Suppressor macrophage treated with lipopolysaccharide for 4 hours (primary cell): ENCODE measurements at regions not wholly inside any gene's neighbourhood (a gene's known extent, or its start where the extent isn't known, plus 50 kb on each side); places are given as distances from the start of the nearest gene placed in this dataset.
"Not testable (repeated sequence)": the region's sequence is repeated elsewhere in the genome, so short reads cannot be mapped to it uniquely, and the experiment has no call there.

Experiments used
- DNase-seq: peaks from one replicate; pipeline ENCODE4 v3.0.0-alpha.2; 2020

DNA sequence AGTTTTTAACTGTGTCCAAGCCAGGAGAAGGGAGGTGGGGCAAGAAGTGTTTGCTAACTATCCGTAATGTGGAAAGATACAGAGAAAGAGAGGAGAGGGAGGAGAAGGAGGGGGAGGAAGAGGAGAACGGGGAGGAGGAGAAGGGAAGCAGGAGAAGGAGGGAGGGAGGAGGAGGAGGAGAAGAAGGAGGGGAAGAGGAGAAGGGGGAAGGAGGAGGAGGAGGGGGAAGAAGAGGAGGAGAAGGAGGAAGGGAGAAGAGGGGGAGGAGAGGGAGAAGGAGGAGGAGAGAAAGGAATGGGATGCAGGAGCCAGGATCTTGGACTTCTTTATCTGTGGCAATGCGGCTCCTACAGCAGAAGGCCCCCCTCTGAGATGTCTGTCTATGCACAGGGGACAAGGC, 510.3 kb upstream of the CCDC196 start:
- DNase-seq, result no peak

DNA sequence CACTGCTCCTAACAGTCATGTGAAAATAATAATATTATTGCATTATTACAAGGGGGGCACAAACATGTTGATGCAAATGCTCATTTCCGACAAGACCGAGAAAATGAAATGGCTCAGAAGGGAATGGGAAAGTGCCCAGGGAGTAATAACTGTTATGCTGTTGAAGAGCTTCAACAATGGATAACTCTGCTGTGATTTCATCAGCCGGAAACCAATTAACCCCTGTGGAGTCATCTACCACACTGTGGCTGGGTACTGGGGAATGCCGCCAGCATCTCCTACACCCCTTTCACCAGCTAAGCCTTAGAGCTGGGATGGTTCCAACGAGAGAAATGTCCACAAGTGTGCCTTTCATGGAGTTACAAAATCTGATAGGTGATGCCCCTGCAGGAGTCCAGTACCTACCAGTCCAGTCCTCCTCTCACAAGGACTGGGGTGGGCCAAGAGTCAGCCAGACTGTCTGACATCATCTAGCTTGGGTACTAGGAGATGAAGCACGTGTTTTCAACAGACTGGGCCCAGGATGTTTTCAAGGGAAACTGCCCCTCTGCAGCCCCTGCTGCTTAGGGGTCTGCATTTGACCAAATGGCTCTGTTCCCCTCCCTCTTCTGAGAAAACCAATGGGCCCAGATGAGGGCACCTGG, 509.3 kb upstream of the CCDC196 start:
- DNase-seq, result no peak

DNA sequence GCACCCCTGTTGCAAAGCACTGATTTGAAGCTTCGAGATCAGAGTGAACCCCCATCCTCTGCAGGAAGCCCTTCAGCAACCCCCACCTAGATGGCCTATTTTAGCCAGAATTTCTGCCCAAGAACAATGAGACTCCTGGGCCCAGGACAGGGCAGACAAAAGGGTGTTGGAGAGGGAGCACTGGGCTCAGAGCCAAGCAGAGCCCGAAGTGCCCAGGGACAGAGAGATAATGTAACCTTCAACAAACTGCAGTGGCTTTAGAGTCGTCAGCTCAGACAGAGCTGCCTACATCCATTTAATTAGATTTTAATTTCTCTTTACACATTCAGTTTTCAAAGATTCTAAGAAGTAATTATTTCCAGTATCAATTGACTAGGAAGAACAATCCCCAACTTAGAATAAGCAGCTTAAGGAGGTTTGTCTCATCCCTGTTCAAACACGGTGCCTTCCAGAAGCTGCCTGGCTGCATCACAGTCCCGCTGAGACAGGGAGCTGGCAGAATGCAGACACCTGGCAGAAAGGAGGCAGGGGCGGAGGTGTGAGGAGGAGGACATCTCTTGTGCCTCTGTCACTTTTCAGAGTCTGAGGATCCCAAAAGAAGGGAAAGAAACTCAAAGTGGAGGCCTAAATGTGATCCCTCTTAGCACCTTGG, 504.9 kb upstream of the CCDC196 start:
- DNase-seq, result no peak

DNA sequence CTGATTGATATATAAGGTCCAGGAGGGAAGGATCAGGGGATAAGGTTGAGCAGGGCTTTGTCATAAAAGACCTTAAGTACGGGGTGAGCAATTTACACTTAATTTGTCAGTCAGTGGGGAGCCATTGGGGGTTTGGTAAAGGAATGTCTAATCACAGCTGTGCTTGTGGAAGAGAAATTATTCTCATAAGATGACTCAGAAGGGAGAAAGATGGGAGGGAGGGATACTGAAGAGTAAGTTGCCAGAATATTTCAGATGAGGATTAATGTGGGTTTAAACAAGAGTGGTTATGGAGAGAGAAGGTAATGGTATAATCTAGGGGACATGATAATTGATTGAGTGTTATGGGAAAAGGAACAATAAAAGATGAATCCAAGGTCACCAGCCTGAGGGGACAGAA, 500.1 kb upstream of the CCDC196 start:
- DNase-seq, result no peak

DNA sequence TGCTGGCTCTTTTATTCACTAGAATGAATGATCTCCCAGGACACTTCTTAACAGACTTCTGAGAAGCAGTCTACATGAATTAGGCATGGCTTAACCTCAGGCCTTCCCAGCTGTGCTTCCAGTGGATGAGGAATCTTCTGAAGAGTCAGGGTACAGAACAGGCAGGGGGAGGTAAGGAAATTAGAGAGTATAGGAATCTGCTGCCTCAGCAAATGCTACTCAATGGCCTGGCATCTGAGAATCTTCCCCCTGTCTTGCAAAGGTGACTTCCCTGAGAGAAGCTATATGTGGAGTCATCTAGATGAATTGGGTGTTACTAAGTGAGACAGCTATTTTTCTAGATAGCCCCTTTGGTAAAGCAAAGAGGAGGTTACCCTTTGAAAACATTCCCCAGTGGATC, 496.2 kb upstream of the CCDC196 start:
- DNase-seq, result no peak

DNA sequence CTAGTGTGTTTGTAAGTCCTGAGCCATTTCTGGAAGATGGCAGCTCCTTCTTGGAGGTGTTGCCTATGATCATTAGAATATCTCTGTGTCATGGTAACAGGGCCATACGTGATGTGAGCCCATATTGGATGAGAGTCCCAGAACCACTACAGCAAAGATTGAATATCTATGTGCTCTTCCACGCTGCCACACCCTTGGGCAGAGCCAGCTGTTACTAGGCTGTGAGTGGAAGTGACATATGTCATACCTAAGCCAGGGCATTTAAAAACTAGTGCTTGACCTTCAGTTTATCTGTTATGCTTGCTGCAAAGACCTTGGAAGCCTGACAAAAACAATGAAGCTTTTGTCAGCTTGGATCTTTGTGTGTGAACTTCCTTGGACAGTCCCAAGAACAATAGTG, 495.1 kb upstream of the CCDC196 start:
- DNase-seq, result no peak

DNA sequence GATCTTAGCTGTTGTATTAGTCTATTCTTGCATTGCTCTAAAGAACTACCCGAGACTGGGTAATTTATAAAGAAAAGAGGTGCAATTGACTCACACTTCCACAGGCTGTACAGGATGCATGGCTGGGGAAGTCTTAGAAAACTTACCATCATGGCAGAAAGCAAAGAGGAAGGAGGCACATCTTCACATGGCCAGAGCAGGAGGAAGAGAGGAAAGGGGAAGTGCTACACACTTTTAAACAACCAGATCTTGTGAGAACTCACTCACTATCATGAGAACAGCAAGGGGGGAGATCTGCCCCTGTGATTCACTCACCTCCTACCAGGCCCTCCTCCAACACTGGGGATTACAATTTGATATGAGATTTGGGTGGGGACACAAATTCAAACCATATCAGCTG, 494.2 kb upstream of the CCDC196 start:
- peak; percentile 18 for DNase-seq

DNA sequence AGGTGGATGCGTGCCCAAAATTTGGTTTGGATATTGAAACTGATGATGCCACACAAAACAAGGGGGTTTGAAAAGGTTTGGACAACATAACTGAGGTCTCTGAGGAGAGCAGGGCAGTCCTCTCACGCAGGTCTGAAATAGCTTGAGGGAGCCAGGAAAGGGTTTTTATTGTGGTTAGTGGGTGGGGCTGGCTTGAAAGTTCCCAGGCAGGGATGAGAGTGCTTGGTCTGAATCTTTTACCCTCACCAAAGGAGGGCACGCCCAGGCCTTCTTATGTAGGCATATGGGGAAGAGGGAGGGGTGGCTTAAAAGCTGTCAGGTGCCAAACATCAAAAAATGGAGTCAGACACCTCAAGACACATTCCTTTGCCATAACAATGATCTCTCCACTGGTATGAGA, 493.1 kb upstream of the CCDC196 start:
- no peak for DNase-seq

DNA sequence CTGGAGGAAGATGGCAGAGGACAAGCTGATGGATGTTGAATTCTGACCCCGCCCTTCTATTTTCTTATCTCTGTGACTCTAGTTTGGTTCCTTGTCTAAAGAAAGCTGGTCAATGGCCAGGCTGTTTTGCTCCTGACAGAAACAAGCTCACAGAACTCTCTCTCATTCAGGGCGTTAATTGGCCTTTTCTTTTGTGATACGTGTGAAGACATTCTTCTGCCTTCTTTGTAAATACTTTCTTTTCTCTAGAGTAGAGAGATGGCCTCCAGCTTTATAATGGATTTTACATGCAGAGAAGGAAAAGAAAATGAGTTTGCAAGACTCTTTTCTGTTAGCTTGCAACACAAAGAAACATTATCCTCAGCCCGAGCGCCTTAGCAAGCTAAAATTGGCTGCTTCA, 492.2 kb upstream of the CCDC196 start:
- DNase-seq, result no peak

DNA sequence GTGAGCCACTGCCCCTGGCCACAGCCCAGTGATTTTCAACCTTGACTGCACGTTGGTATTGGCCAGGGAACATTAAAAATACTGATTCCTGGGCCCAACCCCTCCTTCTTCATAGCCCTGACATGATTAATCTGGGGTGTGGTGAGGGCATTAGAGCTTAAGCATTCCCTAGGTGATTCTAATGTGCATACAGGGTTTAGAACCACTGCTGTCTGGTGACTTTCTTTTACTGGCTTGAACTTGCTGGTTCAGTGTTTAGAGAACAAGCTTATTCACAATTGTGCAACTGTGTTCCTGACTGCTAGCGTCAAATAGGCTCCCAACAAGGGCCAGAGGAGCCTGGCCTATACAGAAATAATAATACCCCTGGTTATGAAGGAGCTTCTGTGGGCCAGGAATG, 488.8 kb upstream of the CCDC196 start:
- DNase-seq, result no peak

DNA sequence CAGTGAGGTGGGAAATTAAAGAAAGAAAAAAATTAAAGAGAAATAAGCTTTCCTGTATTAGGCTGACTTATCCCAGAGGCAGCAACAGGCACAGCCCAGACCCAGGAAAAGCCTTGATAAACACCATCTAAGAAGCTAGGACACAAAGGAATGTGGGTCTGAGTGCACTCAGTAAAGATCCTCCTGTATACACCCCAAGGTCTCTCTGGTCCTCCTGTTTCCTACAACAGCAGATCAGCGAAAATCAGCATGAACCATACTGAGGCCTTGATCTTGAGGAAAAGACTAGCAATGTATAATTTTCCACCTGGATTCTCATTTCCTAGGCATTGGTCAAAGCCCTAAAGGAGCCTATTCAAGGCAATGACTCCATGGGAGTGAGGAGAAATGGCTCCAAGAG, 486.3 kb upstream of the CCDC196 start:
- no peak for DNase-seq

DNA sequence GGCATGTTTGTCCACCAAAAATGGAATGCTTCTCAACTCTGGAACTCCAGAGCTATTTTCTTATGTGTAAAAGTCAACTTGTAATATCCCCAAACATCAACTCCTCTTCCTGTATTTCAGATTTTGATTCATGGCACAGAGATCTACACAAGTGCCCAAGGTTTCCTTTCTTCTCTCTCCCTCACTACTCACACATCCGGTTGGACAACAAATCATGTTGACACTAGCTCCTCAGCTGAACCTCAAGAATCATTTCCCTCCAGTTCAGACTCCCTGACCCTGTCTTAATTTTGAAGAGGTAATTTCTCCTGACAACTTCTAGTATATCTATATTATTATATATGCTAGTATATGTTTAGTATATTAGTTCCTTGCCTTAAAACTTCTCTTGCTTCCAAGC, 485.4 kb upstream of the CCDC196 start:
- no peak for DNase-seq

DNA sequence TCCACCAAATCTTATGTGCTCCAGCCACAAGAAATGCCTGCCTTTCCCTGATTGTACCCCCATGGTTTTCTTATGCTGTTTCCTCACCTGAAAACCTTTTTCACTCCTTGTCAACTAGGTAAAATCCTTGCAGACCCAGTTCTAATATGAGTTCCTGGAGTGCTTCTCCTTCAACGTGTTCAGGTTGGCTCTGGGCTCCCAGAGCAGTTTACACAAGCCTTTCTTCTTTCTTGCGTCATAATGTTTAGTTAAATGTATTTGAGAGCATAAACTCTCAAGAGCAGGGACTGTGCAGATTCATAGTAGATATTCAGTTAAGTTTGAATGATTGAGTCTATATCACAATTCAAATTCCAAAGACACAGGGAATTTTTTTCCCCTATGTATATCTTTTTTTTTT, 484.8 kb upstream of the CCDC196 start:
- no peak for DNase-seq

DNA sequence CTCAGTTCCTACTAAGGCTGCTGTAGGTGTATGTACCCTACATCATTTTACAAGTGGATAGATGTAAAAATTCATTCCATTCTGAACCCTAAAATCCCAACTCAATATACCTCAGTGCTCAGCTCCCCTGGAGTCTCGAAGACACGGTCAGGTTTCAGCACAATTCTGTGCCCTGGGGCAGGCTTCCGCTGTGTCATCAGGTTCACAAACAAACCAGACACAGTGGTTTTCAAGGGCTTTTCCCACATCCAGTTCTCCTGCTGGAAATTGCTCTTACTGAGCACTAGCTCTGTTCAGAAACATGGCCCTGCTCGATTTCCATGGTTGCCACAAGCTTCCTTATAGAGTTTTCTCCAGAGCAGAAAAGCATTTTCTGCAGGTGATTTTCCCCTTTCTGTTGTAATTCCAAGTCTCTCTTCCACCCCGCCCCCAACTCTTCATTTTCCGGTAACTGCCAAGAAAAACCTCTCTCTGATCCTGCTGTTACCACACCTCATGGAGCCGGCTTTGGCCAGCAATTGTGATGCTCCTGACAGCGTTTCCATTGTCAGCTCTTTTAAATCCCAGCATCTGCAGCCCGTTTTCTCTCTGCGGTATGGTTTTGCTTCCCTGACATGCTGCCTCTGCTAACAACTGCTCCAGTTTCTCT, 483.0 kb upstream of the CCDC196 start:
- DNase-seq, result no peak

DNA sequence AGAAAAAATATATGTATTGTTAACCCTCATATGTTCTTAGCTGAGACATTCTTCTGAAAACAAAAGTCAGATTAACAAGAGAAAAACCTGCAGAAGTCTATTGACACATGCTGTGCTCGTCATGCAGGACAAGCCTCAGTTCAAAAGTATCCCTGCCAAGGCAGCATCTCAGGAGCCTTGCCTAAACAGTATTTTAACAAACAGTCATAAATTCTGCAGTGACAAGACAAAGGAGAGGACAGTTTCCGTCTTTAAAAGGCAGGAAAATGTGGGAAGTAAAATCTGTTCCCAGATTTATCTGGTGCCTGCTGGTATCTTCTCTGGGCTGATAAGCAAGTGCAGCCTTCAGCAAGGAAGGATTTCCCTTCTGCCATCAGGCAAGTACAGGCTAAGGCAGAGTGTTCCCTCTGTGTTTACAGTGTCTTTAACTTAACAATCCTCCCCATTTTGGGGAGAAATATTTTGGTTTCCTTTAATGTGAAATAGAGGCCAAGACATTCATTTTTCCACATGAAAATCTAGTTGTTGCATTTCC, 480.2 kb upstream of the CCDC196 start:
- no peak for DNase-seq

DNA sequence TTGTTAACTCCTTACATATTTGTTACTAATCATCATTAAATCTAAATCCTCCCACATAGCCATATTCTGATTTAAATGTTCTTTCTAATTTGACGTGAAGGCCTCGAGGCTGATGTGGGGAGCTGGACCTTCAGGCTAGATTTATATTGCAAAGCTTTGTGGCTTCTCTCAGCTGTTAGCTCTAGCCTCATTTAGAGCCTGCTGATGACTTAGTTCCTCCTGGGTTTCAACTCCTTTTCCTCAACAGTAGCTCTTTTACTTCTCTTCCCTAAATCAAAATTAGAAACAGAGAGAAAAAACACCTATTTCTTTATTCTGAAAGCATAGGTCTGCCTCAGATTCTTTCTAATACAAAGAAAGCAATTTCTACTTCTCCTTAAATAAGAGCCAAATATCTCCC, 477.5 kb upstream of the CCDC196 start:
- DNase-seq, result peak; percentile 27

DNA sequence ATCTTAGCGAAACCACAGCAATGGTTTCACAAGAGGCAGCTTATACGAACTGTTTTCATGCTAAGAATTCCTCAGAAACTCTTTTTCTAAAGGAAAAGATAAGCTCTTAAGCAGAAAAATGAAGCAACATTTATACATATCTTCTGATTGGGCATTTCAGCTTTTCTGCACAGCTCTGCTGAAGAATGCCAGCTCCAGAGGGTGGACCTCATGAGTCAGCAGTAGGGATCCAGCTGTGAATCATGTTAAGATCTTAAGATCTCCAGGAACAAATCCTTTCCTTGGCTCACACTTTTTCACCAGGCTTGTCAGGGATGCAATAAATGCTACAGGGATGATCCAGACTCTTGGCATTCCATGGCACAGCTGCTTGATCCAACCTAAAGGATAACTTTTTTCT, 477.1 kb upstream of the CCDC196 start:
- peak; percentile 20 for DNase-seq

DNA sequence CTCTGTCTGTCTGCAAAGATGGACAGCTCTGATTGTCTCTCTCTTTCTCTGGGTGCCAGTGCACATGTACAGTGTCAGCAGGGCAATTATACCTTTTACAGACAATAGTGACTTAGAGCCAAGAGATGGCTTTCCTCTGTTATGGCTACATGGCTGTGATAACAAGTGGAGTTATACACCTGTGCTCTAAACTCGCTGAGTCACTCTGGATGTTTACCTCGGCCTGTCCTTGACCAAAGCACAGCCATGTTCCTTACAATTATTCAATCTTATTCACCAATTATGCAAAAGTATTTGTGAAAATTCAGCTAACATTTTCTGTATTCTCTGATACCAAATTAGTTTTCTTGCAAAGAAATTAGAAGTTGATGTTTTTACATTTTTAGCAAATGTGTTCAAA, 475.5 kb upstream of the CCDC196 start:
- DNase-seq, result no peak

DNA sequence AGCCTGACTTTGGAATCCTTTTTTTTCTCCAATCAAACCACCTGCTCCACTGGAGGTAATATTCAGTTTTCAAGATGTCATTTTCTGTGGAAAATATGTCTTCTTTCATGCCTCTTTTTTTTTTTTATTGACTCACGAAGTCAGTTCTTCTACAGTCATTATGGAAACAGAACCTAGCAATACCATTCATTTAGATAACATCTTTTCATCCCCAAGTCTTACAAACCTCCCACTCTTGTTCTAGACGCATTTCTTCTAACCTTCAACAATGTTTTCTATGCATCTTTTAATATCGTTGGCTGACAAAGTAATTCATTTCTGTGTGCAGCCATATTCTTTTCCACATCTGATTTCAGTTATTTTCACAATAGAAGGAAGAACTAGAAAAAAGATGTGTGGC, 474.3 kb upstream of the CCDC196 start:
- no peak for DNase-seq

DNA sequence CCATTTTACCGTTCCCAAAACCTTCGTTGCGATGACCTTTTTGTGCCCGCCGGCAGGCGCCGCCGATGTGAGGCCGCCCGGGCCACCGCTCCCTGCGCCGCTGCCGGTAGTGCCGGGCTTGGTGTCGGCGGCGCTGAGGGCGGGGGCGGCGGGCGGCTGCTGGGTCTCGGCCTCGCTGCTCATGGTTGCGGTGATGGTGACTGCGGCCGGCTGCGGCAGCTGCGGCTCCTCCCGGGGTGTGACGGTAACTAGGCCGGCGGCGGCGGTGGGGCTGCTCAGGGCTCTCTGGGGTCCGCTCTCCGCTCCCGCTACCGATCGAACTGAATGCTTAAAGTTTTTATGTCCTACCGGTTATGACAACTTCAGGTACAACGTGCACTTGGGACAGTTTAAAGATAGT, 472.6 kb upstream of the CCDC196 start:
- not testable (repeated sequence) for DNase-seq

DNA sequence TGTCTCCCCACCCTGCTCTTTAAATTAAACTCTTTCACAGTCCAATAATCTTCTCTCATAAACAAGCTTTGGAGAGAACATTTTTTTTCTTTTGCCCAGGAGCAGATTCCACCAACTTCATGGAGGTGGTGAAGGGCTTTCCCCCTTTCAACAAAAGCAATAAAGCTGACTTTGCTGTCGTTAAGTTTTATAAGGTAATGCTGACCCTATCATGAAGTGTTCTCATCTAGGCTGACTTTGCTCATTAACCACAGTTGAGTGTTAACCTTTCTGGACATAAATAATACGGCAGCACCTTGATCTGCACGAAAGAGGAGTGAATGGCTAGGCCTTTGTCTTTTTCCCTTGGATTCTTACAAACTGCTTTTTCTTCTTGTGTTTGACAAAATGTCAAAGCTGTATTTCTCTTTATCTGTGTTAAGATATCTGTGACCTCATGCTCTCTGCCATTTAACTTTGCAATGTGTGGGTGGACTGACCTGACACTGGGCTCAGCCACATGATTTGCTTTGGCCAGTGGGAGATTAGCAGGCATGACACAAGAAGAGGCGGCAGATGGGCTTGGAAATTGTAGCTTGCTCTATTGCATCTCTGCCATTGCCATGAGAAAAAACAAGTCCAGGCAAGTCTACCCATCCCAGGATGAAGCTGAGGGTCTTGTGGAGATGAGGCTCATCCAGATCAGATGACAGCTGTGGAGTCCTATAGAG, 470.9 kb upstream of the CCDC196 start:
- no peak for DNase-seq

DNA sequence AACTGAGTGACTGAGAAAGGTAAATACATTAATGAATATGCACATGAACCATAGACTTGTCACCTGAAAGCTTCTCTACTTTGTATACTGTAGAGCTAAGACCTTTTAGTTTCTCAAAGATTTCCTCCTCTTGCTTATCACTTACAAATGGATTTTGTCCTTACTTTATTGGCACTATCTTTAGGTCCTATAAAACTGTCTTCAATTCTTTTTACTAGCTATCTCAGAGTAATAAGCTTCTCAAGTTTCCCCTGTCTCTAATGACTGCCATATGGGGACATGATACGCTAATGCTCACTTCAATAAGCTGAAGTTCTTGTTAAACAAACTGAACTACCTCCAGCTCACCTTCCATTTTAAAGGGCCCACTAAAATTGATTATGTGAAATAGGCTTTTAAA, 468.2 kb upstream of the CCDC196 start:
- no peak for DNase-seq

DNA sequence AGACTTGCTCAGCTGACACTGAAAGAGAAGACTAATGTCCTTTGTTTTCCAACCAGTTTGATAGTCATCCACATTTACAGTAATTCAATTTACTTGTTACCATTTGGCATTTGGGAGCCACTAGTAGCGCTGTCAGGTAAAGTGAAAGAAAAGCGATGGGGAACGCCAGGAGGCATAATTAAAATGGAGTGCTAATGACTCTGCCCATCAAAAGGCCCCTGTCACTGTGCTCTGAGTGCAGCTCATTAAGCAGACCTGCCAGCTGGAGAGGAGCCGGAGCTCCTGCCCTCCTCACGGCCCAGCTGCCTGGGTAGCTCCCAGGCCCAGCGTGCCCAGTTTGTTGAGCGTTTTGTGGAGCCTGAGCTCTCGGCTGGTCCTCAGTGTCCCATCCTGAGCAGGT, 463.6 kb upstream of the CCDC196 start:
- DNase-seq, result no peak

DNA sequence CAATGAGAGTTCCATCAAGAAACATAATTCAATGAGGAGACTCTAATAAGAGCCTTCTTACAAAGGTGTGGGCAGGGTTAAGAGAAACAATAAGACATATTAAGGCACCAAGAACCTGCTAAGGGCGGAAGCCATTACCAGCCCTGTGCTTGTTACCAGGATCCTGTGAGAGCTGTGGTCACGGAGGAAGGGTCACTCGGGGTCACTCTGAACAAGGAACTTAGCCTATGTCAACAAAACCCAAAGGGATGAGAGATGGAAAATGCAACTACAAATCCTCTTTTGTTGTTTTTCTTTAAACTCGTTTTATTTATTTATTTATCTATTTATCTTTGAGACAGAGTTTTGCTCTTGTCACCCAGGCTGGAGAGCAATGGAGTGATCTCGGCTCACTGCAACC, 460.4 kb upstream of the CCDC196 start:
- DNase-seq, result no peak
